Uterus (tissue), 2 donors: ENCODE measurements at regions not wholly inside any gene's neighbourhood (a gene's known extent, or its start where the extent isn't known, plus 50 kb on each side); places are given as distances from the start of the nearest gene placed in this dataset.

Experiments
- POLR2A ChIP-seq, 2 donors: fragments of 450-650 bp; IDR thresholded peaks; one replicate each; pipeline ENCODE4 v1.6.1; 2016; ENCODE audit warnings: antibody characterized with exemption in 2 of 2, mild to moderate bottlenecking in 1 of 2, moderate library complexity in 1 of 2
- TF ChIP-seq, protein P1 (sequence below), 4 experiments: fragments of 200-600 bp in 2 of 4; fragments of 450-650 bp in 2 of 4; sonication (generic) in 2 of 4; IDR thresholded peaks; one replicate each; pipeline ENCODE4 v1.5.1; 2016 to 2019; ENCODE audit warnings: antibody characterized with exemption in 4 of 4, mild to moderate bottlenecking in 2 of 4, moderate library complexity in 1 of 4

GRCh38 chr10:21114683-21115082 is 217.6 kb upstream of the NEBL start:
- TF ChIP-seq, protein P1, sequence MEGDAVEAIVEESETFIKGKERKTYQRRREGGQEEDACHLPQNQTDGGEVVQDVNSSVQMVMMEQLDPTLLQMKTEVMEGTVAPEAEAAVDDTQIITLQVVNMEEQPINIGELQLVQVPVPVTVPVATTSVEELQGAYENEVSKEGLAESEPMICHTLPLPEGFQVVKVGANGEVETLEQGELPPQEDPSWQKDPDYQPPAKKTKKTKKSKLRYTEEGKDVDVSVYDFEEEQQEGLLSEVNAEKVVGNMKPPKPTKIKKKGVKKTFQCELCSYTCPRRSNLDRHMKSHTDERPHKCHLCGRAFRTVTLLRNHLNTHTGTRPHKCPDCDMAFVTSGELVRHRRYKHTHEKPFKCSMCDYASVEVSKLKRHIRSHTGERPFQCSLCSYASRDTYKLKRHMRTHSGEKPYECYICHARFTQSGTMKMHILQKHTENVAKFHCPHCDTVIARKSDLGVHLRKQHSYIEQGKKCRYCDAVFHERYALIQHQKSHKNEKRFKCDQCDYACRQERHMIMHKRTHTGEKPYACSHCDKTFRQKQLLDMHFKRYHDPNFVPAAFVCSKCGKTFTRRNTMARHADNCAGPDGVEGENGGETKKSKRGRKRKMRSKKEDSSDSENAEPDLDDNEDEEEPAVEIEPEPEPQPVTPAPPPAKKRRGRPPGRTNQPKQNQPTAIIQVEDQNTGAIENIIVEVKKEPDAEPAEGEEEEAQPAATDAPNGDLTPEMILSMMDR (IDR thresholded peaks at IDR 0.05): no peak
- TF ChIP-seq POLR2A (IDR thresholded peaks at IDR 0.05): no peak
